Vagina (tissue), 2 donors: ENCODE measurements at regions not wholly inside any gene's neighbourhood (a gene's known extent, or its start where the extent isn't known, plus 50 kb on each side); places are given as distances from the start of the nearest gene placed in this dataset.

Experiments
- DNase-seq, 2 donors: peaks; one replicate each; pipeline ENCODE4 v3.0.0-alpha.2; 2017; ENCODE audit errors: extremely low spot score in 2 of 2
- H3K27ac ChIP-seq: fragments of 200-600 bp; sonication (generic); one replicate; pipeline ENCODE4 v1.5.1; 2019
- H3K27me3 ChIP-seq: fragments of 200-600 bp; sonication (generic); one replicate; pipeline ENCODE4 v1.5.1; 2019
- H3K36me3 ChIP-seq, 2 donors: fragments of 200-600 bp; sonication (generic); one replicate each; pipeline ENCODE4 v1.5.1; 2017 to 2019
- H3K4me1 ChIP-seq: fragments of 200-600 bp; sonication (generic); one replicate; pipeline ENCODE4 v1.5.1; 2019
- H3K4me3 ChIP-seq, 2 donors: fragments of 200-600 bp; sonication (generic); 1 replicate in 1 of 2; 2 replicates in 1 of 2; pipeline ENCODE4 v1.5.1; 2016 to 2019
- H3K9me3 ChIP-seq: fragments of 200-600 bp; sonication (generic); one replicate; pipeline ENCODE4 v1.5.1; 2019
- CTCF ChIP-seq, 3 experiments: fragments of 450-650 bp in 2 of 3; fragments of 200-600 bp in 1 of 3; sonication (generic) in 1 of 3; IDR thresholded peaks; one replicate each; pipeline ENCODE4 v1.5.1; 2017 to 2019; ENCODE audit warnings: antibody characterized with exemption in 3 of 3, mild to moderate bottlenecking in 2 of 3, moderate library complexity in 2 of 3
- POLR2A ChIP-seq, 2 donors: fragments of 450-650 bp; IDR thresholded peaks; one replicate each; pipeline ENCODE4 v1.6.1; 2017; ENCODE audit warnings: antibody characterized with exemption in 2 of 2, mild to moderate bottlenecking in 2 of 2, moderate library complexity in 2 of 2
- POLR2AphosphoS5 ChIP-seq, 2 donors: sonication (generic); formaldehyde crosslinking; IDR thresholded peaks; one replicate each; pipeline ENCODE4 v1.9.0; 2017; ENCODE audit warnings: antibody characterized with exemption in 2 of 2, mild to moderate bottlenecking in 2 of 2, low read depth in 1 of 2; ENCODE audit not compliant: insufficient read depth in 1 of 2
- intact Hi-C: fragments of 100-400 bp; cut with DNase I; formaldehyde crosslinking; loops from one replicate; pipeline ENCODE4 v1.15.1; 2023

DNA sequence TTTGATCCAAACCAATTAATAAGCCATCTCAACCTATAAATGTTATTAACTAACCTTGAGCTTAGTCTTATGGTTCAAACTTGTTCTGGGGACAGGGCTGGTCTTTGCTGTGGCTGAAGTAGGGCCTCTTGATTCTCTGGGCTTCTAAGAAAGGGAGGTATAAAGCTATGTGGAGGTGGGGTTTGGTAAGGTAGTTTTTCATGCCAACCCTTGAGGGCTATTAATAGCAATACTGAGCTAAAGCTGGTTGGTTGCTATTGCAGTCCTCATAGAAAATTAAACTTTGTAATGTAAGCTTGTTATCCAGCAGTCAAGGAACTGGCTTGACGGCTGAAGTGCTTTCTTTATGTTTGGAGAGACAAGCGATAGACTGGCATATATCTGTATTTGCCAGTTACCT, 112.1 kb downstream of the RND3 start:
- H3K4me3 ChIP-seq = no peak overlapping the region
- DNase-seq = no peak
- H3K36me3 ChIP-seq = no peaks in the 10 kb centered on the region
- no peak overlapping the region for H3K27ac ChIP-seq
- intact Hi-C loops = no loop called here
- H3K27me3 ChIP-seq = no peaks in the 10 kb centered on the region
- no peaks in the 10 kb centered on the region for H3K9me3 ChIP-seq
- H3K4me1 ChIP-seq = no peaks in the 10 kb centered on the region
- no peak for TF ChIP-seq POLR2A (IDR thresholded peaks at IDR 0.05)
- no peak for TF ChIP-seq POLR2AphosphoS5 (IDR thresholded peaks at IDR 0.05; ENCODE audit: insufficient read depth in 1 of 2, low read depth in 1 of 2)
- TF ChIP-seq CTCF (IDR thresholded peaks at IDR 0.05) = no peak

DNA sequence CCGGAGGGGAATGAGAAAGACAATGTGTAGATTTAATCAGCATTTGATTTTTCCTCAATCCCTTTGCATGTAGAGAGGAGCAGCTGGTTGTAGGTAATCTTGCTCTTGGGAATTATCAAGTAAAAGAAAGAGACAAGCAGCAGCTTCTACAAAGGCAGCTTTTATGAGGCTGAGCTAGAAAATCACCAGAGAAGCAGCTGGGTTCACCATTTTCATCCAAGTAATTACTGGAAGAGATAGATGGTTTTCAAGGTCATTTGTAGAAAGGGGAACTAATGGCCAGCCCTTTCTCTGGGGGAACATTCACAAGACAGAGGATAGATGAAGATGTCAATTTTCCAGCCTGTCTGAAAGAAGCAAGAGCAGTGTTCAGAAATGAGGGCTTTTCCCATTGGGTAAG, 113.0 kb downstream of the RND3 start:
- H3K27me3 ChIP-seq = no peaks in the 10 kb centered on the region
- intact Hi-C loops = no loop called here
- no peak for DNase-seq
- no peaks in the 10 kb centered on the region for H3K9me3 ChIP-seq
- no peak overlapping the region for H3K27ac ChIP-seq
- H3K4me3 ChIP-seq = no peak overlapping the region
- no peak for TF ChIP-seq POLR2AphosphoS5 (IDR thresholded peaks at IDR 0.05; ENCODE audit: insufficient read depth in 1 of 2, low read depth in 1 of 2)
- TF ChIP-seq CTCF (IDR thresholded peaks at IDR 0.05) = no peak
- no peak for TF ChIP-seq POLR2A (IDR thresholded peaks at IDR 0.05)
- no peaks in the 10 kb centered on the region for H3K36me3 ChIP-seq
- H3K4me1 ChIP-seq = no peaks in the 10 kb centered on the region

DNA sequence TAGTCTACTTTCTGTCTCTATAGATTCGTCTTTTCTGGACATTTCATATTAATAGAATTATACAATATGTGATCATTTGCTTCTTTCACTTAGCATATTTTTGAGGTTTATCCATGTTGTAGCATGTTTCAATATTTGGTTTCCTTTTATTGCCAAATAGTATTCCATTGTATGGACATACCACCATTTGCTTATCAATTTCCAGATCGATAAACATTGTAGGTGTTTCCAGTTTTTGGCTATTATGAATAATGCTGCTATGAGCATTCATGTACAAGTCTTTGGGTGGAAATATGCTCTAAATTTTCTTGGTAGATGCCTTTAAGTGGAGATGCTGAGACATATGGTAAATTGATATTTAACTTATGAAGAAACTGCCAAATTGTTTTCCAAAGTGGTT, 114.1 kb downstream of the RND3 start:
- no peak overlapping the region for H3K4me3 ChIP-seq
- no peaks in the 10 kb centered on the region for H3K27me3 ChIP-seq
- TF ChIP-seq CTCF (IDR thresholded peaks at IDR 0.05) (no peak), POLR2AphosphoS5 (IDR thresholded peaks at IDR 0.05; ENCODE audit: insufficient read depth in 1 of 2, low read depth in 1 of 2) (no peak), POLR2A (IDR thresholded peaks at IDR 0.05) (no peak)
- H3K36me3 ChIP-seq = no peaks in the 10 kb centered on the region
- no peaks in the 10 kb centered on the region for H3K4me1 ChIP-seq
- no peaks in the 10 kb centered on the region for H3K9me3 ChIP-seq
- DNase-seq = no peak
- H3K27ac ChIP-seq = no peak overlapping the region
- intact Hi-C loops = no loop called here

DNA sequence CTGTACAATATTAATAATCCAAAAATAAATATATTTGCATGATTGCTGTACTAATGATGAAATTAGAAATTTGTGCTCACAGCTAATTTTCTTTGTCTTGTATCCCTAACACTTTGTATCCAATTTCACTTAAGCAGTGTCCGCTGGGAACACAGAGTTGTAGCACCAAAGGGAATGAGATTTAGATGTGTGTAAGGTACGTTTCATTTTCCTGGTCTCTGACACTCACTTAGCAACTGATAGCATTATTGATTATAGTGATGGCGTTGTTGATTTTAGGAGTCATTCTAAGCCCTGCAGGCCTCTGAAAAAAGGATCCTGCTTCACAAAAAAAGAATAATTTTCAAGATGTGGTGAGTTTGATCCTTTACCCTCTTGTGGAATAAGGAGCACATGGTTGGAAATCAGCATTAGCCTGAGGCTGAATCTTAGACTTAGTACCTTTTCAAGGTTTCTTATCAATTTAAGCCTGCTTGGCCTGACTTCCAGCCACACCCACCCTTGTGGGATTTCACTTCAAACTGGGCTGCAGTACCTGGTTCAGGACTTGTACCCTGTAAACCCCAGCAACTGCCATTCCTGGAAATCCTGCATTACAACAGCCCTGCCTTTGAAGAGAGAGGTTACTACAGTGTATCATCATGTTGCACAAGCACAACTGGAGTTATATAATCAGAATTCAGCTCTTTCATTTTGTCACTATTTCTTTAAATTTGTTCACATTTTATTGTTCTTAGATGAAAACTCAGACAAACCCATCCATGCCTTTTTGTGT, 116.2 kb downstream of the RND3 start:
- intact Hi-C loops = no loop called here
- no peaks in the 10 kb centered on the region for H3K27me3 ChIP-seq

More for the DNA sequence above, 116.2 kb downstream of the RND3 start:
- Histone ChIP-seq H3K4me3 (no peak overlapping the region), H3K36me3 (no peaks in the 10 kb centered on the region), H3K4me1 (no peaks in the 10 kb centered on the region), H3K9me3 (no peaks in the 10 kb centered on the region), H3K27ac (no peak overlapping the region)
- TF ChIP-seq POLR2AphosphoS5 (IDR thresholded peaks at IDR 0.05; ENCODE audit: insufficient read depth in 1 of 2, low read depth in 1 of 2) (no peak), CTCF (IDR thresholded peaks at IDR 0.05) (no peak), POLR2A (IDR thresholded peaks at IDR 0.05) (no peak)
- no peak for DNase-seq
